ENCODE measurements at regions not wholly inside any gene's neighbourhood (a gene's known extent, or its start where the extent isn't known, plus 50 kb on each side); places are given as distances from the start of the nearest gene placed in this dataset.
"Not testable (repeated sequence)": the region's sequence is repeated elsewhere in the genome, so short reads cannot be mapped to it uniquely, and the experiment has no call there.

GRCh38 chr11:38116616-38117015, 1518.6 kb upstream of the RAG2 start:
- DNase-seq: not testable (repeated sequence)

GRCh38 chr11:38115381-38115780, 1517.3 kb upstream of the RAG2 start:
- not testable (repeated sequence) for DNase-seq

DNA sequence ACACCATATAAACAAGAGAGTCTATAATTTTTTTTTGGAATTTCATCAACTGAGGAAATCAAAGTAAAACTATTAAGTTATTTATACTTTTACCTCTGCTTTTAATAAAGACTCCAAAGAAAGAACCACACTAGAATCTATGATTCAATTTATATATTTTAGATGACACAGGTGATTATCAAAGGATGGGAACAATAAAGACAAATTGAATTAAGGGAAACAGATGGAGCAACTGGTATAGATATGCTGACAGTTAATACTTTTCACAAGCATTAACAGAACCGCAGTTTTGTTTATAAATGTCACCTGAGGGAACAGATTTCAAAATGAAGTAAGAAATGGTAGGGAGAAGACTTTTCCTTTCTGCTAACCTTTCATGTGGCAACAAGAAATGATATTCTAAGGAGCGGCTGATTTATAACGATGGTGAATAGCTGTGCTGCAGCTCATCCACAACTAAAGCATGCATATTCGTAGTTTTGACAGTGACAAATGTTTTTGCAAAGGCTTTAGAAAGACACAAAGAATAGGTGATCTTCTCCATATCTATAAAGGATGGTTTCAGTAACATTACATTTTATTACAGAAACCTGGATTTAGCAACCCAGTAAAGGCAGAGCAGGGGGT, 1502.9 kb upstream of the RAG2 start:
- no peak for DNase-seq

DNA sequence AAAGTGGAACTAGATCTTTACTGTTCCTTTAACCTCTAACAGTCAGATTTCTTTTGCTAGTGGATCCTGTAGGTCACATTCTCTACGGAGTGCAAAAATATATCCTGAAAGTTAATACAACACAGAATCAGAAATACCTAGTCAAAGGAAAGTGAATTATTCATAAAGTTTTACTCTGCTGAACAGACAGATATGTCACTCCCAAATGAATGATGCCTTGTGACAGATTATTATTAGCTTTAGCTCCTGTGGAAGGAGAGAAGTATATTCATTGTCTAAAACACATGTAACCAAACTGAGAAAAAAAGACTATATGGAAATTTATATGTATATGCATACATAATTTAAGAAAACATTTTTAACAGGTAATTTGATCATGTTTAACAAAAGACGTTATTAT, 1497.2 kb upstream of the RAG2 start:
- no peak for DNase-seq

- no peak for DNase-seq
These were observed 1491.7 kb upstream of the RAG2 start for GRCh38 chr11:38089726-38090125.

- DNase-seq: no peak
These were observed 1462.9 kb upstream of the RAG2 start for GRCh38 chr11:38060920-38061319.

GRCh38 chr11:38060136-38060535, 1462.1 kb upstream of the RAG2 start:
- no peak for DNase-seq

- no peak for DNase-seq
These were observed 1448.6 kb upstream of the RAG2 start for GRCh38 chr11:38046571-38047135.

GRCh38 chr11:38043060-38043459, 1445.0 kb upstream of the RAG2 start:
- DNase-seq: no peak

GRCh38 chr11:38038777-38039176, 1440.7 kb upstream of the RAG2 start:
- no peak for DNase-seq

- DNase-seq: no peak
These were observed 1421.2 kb upstream of the RAG2 start for GRCh38 chr11:38019072-38019775.

DNA sequence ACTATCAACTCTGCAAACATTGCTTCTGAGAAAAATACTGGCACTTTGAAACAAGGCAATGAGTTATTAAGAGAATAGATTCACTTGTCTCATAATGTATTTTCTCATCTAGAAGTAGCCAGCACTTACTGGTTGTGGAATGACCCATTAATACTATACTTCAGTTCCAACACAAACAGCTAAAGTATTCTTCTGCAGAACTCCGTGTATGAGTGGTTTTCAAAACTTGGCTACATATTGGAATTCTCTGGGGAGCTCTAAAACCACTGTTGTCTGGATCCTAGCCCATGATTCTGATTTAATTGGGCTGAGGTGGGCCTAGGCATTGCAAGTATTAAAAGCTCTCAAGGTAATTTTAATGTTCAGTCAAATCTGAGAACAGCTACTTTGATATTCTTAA, 1416.4 kb upstream of the RAG2 start:
- DNase-seq: no peak

DNA sequence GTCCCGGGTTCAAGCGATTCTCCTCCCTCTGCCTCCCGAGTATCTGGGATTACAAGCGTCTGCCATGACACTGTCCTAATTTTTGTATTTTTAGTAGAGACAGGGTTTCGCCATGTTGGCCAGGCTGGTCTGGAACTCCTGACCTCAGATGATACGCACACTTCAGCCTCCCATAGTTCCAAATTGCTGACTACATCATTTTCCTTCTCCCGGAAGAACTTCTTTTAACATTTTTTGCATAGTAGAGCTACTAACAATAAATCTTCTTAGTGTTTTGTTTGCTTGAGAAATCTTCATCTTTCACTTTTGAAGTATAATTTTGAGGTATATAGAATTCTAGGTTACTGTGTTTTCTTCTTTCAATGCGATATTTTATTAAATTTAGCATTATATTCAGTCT, 1415.1 kb upstream of the RAG2 start:
- DNase-seq: no peak

- DNase-seq: no peak
These were observed 1413.5 kb upstream of the RAG2 start for GRCh38 chr11:38011496-38011895.

DNA sequence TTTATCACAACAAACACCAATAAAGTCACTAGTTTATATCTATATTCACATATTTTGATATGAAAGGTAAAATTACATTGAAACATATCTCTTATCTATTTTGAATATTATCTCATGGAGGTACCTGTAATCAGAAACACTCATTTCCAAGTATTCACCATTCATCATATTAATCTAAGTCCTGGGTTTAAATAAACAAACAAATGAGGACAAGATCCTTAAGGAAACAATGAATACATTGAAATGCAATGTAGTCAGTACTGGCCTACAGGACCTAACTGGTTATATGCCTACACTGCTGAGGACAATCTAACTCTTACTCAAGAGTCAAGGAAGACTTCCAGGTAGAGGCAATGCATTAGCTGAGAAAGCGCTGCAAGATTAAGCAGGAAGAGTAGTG, 1411.9 kb upstream of the RAG2 start:
- DNase-seq: no peak

DNA sequence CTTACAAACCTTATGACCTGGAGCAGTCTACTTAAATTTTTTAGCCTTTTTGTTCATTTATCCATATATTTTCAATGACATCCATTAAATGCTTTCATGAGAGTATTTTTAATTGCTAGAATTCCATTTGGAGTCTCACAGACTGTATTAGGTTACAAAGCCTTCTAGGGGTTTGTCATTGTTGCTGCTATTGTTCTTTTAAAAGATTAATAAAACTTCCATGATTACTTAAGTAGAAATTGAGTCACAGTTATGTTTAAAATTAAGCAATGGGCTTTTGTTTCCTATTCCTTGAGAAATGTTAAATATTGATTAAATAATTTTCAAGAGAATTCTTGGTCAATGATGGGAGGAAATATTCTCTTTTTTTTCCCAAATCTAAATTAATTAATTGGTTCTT, 1408.4 kb upstream of the RAG2 start:
- no peak for DNase-seq

DNA sequence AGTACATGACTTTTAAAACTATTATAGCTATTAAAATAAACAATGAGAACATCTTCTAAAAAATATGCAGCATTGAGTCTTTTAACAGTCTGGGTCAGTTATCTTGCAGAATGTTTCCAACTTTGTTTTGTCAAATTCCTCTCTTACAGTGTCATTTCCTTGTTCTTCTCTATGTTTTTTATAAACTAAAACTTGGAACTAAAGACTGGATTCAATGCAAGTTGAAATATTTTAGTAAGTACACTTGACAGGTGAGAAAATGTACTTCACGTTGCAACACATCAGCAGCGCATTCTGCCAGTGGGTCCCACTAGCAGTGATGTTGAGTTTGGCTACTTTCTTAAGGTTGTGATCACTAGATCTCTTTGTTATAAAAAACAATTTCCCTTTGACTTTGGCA, 1407.6 kb upstream of the RAG2 start:
- no peak for DNase-seq

- no peak for DNase-seq
These were observed 1401.1 kb upstream of the RAG2 start for GRCh38 chr11:37999171-37999570.

GRCh38 chr11:37995886-37996285, 1397.8 kb upstream of the RAG2 start:
- DNase-seq: no peak

DNA sequence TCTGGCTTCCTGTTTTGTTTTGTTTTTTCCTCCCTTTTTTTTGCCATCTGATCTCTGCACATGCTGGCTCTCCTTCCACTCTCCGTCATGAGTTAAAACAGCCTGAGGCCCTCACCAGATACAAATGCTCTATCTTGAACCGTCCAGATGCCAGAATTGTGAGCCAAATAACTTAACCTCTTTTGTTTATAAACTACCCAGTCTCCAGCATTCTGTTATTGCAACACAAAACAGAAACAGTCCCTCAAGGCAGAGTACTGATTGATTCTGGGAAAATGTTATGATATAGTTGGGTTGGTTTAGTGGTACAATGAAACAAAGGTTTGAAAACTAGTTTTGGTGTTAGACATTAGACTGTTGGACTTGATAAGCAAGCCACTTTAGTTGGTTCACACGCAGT, 1390.0 kb upstream of the RAG2 start:
- DNase-seq: no peak

- no peak for DNase-seq
These were observed 1387.0 kb upstream of the RAG2 start for GRCh38 chr11:37984991-37985390.

DNA sequence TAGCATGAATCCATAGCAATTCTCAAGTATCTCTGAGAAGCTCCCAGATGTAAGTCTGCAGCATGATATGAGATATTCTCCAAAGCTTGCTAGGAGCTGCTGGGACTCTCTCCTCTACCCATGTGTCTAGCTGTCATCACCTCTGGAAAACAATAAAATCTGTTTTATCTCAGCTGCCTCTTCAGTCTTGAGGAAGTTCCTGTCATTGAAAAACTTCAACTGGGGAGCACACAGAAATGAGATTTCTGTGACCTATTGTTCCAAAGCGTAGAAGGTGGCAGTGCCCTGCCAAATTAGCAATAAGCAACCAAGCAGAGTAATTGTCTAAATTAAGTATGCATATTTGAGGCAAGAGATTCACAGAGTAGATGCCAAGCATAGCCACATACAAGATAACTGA, 1380.6 kb upstream of the RAG2 start:
- no peak for DNase-seq

- DNase-seq: no peak
These were observed 1375.9 kb upstream of the RAG2 start for GRCh38 chr11:37973941-37974340.

GRCh38 chr11:37972691-37973090, 1374.7 kb upstream of the RAG2 start:
- DNase-seq: no peak

DNA sequence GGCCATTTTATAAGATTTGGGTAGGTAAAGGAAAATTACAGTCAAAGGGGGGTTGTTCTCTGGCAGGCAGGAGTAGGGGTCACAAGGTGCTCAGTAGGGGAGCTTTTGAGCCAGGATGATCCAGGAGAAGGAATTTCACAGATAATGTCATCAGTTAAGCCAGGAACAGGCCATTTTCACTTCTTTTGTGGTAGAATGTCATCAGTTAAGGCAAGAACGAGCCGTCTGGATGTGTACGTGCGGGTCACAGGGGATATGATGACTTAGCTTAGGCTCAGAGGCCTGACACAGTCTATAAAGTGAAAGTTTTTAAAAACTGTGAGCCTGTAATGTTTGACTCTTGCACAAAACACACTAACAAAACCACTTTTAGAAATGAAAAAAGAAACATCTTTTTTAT, 1371.3 kb upstream of the RAG2 start:
- not testable (repeated sequence) for DNase-seq

Data from NCI-H524 (cell line).